ENCODE measurements at regions not wholly inside any gene's neighbourhood (a gene's known extent, or its start where the extent isn't known, plus 50 kb on each side); places are given as distances from the start of the nearest gene placed in this dataset.
"Not testable (repeated sequence)": the region's sequence is repeated elsewhere in the genome, so short reads cannot be mapped to it uniquely, and the experiment has no call there.

DNA sequence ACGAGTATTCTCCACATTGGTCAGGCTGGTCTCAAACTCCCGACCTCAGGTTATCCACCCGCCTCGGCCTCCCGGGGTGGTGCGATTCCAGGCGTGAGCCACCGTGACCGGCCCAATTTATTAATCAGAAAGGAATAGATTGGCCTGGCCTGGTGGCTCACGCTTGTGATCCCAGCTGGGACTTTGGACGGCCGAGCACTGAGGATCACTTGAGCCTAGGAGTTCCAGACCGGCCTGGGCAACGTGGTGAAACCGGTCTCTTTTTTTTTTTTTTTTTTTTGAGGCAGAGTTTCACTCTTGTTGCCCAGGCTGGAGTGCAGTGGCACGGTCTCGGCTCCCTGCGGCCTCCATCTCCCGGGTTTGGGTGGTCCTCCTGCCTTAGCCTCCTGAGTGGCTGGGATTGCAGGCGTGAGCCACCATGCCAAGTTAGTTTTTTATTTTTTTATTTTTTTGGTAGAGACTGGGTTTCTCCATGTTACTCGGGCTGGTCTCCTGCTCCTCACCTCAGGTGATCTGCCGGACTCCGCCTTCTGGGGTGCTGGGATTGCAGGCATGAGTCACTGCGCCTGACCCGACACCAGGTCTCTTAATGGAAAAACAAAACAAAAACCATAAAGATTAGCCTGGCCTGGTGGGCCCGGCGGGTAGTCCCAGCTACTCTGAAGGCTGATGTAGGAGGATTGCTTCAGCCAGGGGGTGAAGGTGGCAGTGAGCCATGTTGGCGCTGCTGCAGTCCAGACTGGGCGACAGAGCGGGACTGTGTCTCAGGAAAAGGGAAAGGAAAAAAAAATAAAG lies 141.0 kb downstream of the GOLGA6L22 start:
- not testable (repeated sequence) for TF ChIP-seq EP300, POLR2AphosphoS5 (IDR thresholded peaks at IDR 0.05)
- TF ChIP-seq, protein P1, sequence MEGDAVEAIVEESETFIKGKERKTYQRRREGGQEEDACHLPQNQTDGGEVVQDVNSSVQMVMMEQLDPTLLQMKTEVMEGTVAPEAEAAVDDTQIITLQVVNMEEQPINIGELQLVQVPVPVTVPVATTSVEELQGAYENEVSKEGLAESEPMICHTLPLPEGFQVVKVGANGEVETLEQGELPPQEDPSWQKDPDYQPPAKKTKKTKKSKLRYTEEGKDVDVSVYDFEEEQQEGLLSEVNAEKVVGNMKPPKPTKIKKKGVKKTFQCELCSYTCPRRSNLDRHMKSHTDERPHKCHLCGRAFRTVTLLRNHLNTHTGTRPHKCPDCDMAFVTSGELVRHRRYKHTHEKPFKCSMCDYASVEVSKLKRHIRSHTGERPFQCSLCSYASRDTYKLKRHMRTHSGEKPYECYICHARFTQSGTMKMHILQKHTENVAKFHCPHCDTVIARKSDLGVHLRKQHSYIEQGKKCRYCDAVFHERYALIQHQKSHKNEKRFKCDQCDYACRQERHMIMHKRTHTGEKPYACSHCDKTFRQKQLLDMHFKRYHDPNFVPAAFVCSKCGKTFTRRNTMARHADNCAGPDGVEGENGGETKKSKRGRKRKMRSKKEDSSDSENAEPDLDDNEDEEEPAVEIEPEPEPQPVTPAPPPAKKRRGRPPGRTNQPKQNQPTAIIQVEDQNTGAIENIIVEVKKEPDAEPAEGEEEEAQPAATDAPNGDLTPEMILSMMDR (IDR thresholded peaks at IDR 0.05) = not testable (repeated sequence)
